ENCODE measurements at regions not wholly inside any gene's neighbourhood (a gene's known extent, or its start where the extent isn't known, plus 50 kb on each side); places are given as distances from the start of the nearest gene placed in this dataset.

DNA sequence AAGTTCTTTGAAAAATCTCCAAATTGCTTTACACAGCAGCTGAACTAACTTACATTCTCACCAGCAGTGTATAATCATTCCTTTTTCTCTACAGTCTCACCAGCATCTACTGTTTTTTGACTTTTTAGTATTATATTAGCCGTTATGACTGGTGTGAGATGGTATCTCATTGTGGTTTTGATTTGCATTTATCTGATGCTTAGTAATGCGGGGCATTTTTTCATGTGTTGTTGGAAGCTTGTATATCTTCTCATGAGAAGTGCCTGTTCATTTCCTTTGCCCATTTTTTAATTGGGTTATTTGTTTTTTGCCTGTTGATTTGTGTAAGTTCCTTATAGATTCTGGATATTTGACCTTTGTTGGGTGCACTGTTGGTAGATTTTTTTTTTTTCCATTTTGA is 931.7 kb downstream of the CENPC start:
- Mint-ChIP-seq H3K27me3 (no peaks in the 10 kb centered on the region), H3K4me1 (no peaks in the 10 kb centered on the region), H3K9me3 (peaks cover 23% of the 10 kb centered on the region), H3K27ac (no peak overlapping the region), H3K4me3 (no peak overlapping the region), H3K36me3 (no peaks in the 10 kb centered on the region)
- DNase-seq, result no peak
- CTCF ChIA-PET, result interaction anchor here (0.6 kb wide), 1 partner anchor 712 kb away, joined by 4 read pairs; no protein-coding TSS in a partner anchor

DNA sequence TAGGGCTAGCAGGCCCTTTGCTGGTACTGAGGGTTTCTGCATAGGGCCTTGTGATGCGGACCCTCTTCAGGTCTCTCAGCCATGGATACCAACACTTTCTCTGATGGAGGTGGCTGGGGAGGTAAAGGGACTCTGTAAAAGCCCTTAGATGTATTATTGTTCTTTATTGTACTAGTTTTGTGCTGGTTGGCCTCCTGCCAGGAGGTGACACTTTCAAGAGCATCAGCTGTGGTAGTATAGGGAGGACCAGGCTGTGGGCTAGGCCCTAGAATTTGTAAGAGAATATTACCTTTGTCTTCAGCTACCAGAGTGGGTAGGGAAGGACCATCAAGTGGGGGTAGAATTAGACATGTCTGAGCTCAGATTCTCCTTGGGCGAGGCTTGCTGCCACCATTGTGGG is 936.3 kb downstream of the CENPC start:
- Mint-ChIP-seq H3K36me3 (no peaks in the 10 kb centered on the region), H3K4me1 (no peaks in the 10 kb centered on the region), H3K27me3 (no peaks in the 10 kb centered on the region), H3K4me3 (no peak overlapping the region), H3K9me3 (peaks cover 4% of the 10 kb centered on the region), H3K27ac (no peak overlapping the region)
- DNase-seq, result no peak
- CTCF ChIA-PET, result no interaction called here

DNA sequence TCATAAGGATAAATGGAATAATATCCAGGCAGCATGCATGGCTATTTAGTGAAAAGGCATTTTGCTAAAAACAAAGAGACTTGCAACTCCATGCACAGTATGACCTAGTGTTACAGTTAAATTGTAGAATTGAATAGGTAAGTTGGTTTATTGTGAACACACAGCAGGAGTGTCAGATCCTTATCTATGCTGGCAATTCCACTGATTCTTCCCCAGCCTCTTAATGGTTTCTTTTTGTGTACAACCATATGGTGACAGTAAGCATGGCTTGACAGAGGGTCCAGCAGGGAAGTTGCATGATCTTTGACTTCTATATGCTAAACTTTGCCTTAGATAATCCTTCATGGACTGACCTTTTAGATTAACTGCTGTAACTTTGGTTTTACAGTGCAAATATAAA is 936.6 kb upstream of the EPHA5 start:
- H3K27ac Mint-ChIP-seq, result no peak overlapping the region
- no peaks in the 10 kb centered on the region for H3K36me3 Mint-ChIP-seq
- H3K27me3 Mint-ChIP-seq, result no peaks in the 10 kb centered on the region
- CTCF ChIA-PET, result no interaction called here
- DNase-seq, result no peak
- H3K4me3 Mint-ChIP-seq, result no peak overlapping the region
- H3K4me1 Mint-ChIP-seq, result no peaks in the 10 kb centered on the region
- H3K9me3 Mint-ChIP-seq, result peaks cover 4% of the 10 kb centered on the region

DNA sequence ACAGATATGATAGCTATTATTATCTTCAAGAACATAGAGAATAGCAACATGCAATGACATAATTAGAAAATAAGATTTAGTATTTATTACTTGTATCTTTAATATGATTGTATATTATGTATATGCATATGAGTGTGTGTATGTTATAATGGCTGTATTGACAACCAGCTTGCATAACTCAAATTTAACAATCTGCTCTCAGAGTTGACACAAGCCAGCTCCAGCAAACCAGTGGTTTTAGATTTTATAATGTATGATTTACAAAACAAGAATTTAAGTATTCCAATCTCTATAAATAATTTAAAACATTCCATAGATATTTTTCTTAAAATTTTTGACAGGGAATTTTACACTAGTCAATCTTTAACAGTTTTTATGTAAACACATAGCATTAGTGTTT is 935.9 kb upstream of the EPHA5 start:
- Mint-ChIP-seq H3K27ac (no peak overlapping the region), H3K4me3 (no peak overlapping the region), H3K27me3 (no peaks in the 10 kb centered on the region), H3K4me1 (no peaks in the 10 kb centered on the region), H3K36me3 (no peaks in the 10 kb centered on the region), H3K9me3 (peaks cover 4% of the 10 kb centered on the region)
- CTCF ChIA-PET, result no interaction called here
- no peak for DNase-seq

DNA sequence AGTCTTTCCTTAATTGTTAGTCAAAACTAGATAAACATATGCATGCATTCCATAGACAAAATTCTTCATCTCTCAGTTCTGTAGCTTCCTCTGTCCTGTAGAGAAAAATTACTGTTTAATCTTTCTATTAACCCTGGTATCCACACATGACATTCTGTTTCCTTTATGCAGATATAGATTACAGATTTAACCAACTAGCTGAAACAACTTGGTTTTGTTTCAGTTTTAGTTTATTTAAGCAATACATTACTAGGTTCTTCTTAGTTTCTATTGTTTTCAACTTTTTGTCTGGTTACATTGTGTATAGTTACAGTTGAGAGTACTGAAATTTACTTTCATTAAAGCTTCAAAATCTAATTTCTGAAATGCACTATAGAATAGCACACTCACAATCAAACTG is 933.9 kb upstream of the EPHA5 start:
- Mint-ChIP-seq H3K4me1 (no peaks in the 10 kb centered on the region), H3K27me3 (no peaks in the 10 kb centered on the region), H3K4me3 (no peak overlapping the region), H3K27ac (no peak overlapping the region), H3K36me3 (no peaks in the 10 kb centered on the region), H3K9me3 (no peaks in the 10 kb centered on the region)
- no peak for DNase-seq
- CTCF ChIA-PET, result no interaction called here

DNA sequence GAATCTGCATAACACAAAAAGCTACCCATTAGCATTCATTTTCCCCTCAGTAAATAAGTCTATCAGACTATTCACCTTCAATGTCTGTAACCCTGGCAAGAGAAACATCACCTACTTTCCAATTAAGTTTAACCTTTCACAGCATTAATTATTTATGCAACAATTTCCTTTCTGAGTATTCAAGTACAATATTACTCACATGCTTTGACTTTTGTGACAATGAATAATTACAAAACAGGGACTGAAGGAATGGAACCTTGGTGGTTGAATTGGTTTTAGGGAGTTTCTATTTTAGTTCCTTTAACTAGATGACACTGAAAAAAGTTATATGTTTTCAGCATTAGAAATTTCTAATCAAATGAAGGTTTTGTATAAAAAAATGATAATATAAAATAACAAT is 932.3 kb upstream of the EPHA5 start:
- no peak overlapping the region for H3K4me3 Mint-ChIP-seq
- CTCF ChIA-PET, result no interaction called here
- no peaks in the 10 kb centered on the region for H3K27me3 Mint-ChIP-seq
- H3K4me1 Mint-ChIP-seq, result no peaks in the 10 kb centered on the region
- H3K9me3 Mint-ChIP-seq, result no peaks in the 10 kb centered on the region
- no peak for DNase-seq
- H3K36me3 Mint-ChIP-seq, result no peaks in the 10 kb centered on the region
- H3K27ac Mint-ChIP-seq, result no peak overlapping the region

DNA sequence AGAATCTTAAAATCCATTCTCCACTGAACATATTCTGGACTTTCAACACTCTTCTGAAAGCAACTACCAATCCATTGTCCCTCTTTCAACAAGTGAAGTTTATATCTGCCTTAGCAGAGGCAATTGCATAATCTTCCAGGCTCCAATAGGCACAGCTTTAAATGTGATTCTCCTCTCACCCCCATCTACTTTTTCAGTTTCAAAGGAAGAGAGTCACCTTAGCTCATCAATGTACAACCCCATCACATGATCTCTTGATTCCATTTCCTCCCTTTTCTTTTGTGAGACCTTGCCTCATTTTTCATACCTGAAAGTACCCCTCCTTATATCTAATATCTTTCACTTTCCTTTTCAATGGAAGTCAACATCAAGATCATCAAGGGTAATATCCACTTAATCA is 921.7 kb upstream of the EPHA5 start:
- Mint-ChIP-seq H3K9me3 (peaks cover 4% of the 10 kb centered on the region), H3K4me1 (no peaks in the 10 kb centered on the region), H3K36me3 (no peaks in the 10 kb centered on the region), H3K27ac (no peak overlapping the region), H3K27me3 (no peaks in the 10 kb centered on the region), H3K4me3 (no peak overlapping the region)
- no peak for DNase-seq
- CTCF ChIA-PET, result no interaction called here

DNA sequence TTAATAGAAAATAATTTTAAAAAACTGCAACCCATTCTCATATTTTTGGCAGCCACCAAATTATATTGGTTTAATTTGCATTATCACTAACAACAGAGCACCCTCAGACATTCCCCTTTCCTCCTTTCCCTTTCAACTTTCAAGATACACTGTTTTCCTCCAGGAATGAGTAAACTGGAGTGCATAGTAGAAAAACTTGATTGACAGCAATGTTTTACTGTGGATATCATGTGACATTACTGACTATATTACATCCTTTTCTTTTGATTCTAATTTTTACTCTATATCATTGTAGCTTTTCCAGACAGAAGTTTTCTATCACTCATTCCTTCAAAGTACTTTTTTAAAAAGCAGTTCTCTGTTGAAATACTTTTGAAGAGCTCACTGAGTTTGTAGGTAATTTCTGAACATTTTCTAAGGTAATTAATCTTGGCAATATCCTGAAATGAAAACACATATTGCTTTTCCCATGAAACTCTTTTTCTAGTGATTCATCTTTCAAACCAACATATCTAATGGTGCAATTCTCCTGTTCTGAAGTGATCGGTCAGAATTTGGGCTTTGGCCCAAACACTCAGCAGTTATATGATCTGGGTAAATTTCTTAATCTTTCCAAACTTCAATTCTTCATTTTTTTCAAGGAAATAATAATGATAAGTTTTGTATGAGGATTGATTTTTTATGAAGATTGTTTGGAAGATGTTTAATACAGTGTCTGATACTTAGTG is 920.4 kb upstream of the EPHA5 start:
- Mint-ChIP-seq H3K27me3 (no peaks in the 10 kb centered on the region), H3K4me1 (no peaks in the 10 kb centered on the region), H3K36me3 (no peaks in the 10 kb centered on the region), H3K9me3 (peaks cover 1% of the 10 kb centered on the region), H3K4me3 (no peak overlapping the region), H3K27ac (no peak overlapping the region)
- CTCF ChIA-PET, result no interaction called here
- no peak for DNase-seq

DNA sequence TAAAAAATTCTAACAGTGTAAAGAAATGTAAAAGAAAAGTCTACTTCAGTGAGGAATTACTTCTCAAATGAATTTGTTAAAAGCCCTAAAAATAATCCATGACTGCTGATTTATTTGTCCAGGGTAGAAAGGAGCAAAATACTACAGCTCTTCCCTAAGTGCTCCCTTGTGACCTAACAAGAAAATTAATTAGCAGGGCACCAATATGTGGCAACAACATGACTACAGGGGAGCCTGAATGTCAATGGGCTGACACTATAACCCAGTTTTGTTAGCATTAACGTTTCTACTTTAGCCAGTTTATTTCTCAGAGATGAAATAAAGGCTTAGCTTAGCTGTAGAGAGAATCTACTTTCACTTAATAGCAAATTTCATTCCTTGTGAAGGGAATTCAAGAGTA is 918.9 kb upstream of the EPHA5 start:
- CTCF ChIA-PET, result no interaction called here
- no peak overlapping the region for H3K27ac Mint-ChIP-seq
- H3K36me3 Mint-ChIP-seq, result no peaks in the 10 kb centered on the region
- DNase-seq, result no peak
- no peaks in the 10 kb centered on the region for H3K27me3 Mint-ChIP-seq
- H3K4me1 Mint-ChIP-seq, result no peaks in the 10 kb centered on the region
- H3K9me3 Mint-ChIP-seq, result peaks cover 1% of the 10 kb centered on the region
- no peak overlapping the region for H3K4me3 Mint-ChIP-seq

DNA sequence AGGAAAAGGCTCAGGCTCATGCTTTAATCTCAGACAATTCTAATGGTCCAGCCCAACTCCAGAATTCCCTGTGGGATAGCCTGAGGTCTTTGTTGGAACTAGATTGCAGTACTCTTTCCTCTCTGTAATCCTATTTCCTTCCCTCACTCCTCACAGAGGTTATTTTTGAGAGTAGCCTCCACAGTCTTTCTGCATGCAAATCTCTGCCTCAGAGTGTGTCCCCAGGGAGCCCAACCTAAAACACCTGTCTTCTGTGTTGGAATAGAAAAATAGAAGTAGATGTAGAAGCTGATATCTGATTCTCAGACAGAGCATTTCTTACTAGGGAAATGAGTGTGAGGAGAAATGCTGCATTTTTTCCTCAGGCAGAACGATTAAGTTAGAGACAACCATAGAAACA is 915.5 kb upstream of the EPHA5 start:
- Mint-ChIP-seq H3K36me3 (no peaks in the 10 kb centered on the region), H3K9me3 (peaks cover 1% of the 10 kb centered on the region), H3K4me1 (no peaks in the 10 kb centered on the region), H3K27ac (no peak overlapping the region), H3K27me3 (no peaks in the 10 kb centered on the region), H3K4me3 (no peak overlapping the region)
- CTCF ChIA-PET, result no interaction called here
- no peak for DNase-seq

DNA sequence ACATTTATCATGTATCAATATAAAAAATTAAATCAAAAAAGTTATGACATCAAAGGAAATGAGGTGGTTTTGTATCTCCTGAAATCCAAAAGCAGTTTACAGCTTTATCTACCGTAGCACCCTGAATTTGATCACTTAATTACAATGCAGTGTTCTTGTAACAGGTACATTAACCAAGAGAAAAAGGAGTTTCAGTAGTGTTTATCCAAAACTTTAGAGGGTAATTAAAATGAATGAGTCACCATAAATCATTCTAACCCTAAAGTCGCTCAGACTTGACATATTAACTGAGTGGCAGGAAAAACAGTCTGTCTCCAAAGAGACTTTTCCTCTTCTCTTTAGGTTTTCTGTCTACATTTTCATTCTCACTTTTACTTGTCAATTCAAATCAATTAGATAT is 907.6 kb upstream of the EPHA5 start:
- H3K36me3 Mint-ChIP-seq, result no peaks in the 10 kb centered on the region
- CTCF ChIA-PET, result no interaction called here
- no peaks in the 10 kb centered on the region for H3K4me1 Mint-ChIP-seq
- no peaks in the 10 kb centered on the region for H3K9me3 Mint-ChIP-seq
- H3K4me3 Mint-ChIP-seq, result no peak overlapping the region
- no peak for DNase-seq
- no peaks in the 10 kb centered on the region for H3K27me3 Mint-ChIP-seq
- H3K27ac Mint-ChIP-seq, result no peak overlapping the region

DNA sequence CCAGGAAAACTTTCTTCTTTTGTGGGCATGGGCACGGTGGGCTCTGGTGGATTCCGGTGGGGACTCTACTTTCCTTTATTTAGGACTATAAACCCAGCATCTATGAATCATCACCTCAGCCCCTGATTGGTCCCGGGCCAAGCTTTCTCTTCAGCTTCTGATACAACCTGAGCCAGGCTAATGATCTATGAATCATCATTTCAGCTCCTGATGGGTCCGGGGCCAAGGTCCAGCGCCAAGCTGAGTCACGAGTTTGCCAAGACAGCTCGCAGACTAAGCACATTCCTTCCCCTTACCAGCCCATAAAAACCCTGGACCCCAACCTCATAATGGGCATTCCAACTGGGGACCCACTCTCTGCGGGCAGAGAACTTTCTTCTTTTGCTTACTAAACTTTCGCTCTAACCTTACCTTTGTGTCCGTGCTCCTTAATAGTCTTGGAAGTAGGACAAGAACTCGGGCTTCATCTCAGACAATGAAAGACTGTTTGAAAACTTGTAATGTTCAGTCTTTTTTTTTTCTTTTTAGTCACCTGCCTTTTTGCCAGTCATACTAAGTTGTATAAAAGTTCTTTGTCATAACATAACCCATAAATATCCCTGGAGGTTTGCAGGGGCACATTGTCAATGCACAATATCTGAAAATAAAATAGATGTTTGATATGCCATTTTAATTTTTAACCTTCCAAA is 904.9 kb upstream of the EPHA5 start:
- DNase-seq, result no peak
- CTCF ChIA-PET, result no interaction called here
- H3K36me3 Mint-ChIP-seq, result no peaks in the 10 kb centered on the region
- no peaks in the 10 kb centered on the region for H3K27me3 Mint-ChIP-seq
- no peak overlapping the region for H3K4me3 Mint-ChIP-seq
- no peak overlapping the region for H3K27ac Mint-ChIP-seq
- H3K9me3 Mint-ChIP-seq, result no peaks in the 10 kb centered on the region
- H3K4me1 Mint-ChIP-seq, result no peaks in the 10 kb centered on the region

DNA sequence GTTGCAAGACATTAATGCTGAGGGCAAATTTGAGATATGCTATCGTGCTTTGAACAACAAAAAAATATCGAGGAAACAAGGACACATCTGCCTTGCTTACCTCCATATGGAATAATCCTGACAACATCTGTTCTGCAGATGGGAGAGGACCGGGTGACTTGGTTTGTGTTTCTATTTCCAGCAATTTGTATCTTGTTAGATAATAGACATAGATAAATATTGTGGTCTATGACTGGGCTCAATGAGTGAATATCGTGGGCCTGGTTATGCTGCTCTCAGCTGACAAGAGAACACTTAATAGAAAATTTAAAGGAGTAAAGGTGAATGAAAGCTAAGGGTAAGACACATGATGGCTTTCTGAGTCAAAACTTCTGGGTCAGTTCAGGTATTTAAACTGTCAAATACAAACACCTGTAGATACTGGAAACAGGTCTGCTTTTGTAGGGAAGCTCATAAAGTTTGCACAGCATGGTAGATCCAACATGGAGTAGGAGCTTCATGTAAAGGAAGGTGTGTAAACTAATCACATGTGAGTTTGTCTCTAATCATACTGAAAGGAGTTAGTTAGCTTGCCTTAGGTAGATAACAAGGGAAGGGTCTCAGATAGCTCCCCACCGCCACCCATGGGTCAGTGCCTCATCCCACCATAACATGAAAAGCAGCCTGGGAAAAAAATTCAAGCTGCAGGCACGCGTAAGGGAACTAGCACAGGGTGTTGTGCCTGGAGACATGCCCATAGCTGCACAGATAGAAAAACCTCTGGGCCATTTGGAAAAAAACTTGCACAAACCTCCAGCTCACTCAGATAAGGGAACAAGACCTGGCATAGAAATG is 904.1 kb upstream of the EPHA5 start:
- Mint-ChIP-seq H3K4me1 (no peaks in the 10 kb centered on the region), H3K36me3 (no peaks in the 10 kb centered on the region), H3K27ac (no peak overlapping the region), H3K27me3 (no peaks in the 10 kb centered on the region), H3K9me3 (no peaks in the 10 kb centered on the region), H3K4me3 (no peak overlapping the region)
- no peak for DNase-seq
- CTCF ChIA-PET, result no interaction called here

DNA sequence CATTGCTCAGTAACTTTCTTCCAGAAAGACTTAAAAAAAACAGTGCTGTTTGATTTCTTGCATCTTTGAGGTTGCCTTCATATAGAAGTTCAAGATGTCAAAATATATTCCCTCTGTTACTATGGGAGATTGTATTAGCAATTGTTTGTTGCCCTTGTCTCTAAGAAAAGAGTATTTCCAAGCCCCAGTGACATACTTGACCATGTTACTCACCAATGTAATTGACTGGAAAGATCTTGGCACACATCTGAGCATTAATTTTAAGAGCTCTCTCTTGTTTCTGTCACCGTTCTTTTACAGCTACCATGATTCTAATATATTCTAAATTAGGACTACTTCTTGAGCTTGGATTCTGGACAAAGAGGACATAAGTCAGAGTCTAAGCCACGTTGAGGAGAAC is 902.7 kb upstream of the EPHA5 start:
- no peaks in the 10 kb centered on the region for H3K27me3 Mint-ChIP-seq
- peaks cover 2% of the 10 kb centered on the region for H3K9me3 Mint-ChIP-seq
- no peak overlapping the region for H3K4me3 Mint-ChIP-seq
- no peaks in the 10 kb centered on the region for H3K36me3 Mint-ChIP-seq
- H3K27ac Mint-ChIP-seq, result no peak overlapping the region
- CTCF ChIA-PET, result no interaction called here
- no peaks in the 10 kb centered on the region for H3K4me1 Mint-ChIP-seq
- DNase-seq, result no peak

DNA sequence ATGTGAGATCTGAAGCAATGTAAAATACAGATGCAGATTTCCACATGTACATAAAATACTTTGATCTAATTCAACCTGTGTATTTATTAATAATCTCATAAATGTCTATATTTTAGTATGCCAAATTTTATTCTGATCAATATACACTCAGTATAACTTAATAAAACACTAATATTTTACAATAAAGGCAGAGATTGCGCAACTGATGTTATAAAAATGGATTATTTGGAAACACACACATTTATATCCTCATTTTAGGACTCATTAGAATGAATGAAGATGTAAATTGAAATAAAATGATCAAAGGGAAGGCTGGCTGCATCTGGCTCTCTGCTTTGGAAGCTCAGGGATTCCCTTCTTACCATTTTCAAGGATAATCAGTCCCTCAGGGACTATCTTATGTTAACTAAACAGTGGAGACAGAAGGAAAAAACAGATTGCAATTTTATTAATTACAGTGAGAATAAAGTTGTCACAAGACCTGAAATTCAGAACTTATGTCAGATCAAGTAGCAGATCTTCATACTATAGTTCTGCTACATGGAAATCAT is 900.9 kb upstream of the EPHA5 start:
- no peak overlapping the region for H3K4me3 Mint-ChIP-seq
- peaks cover 2% of the 10 kb centered on the region for H3K9me3 Mint-ChIP-seq
- no peaks in the 10 kb centered on the region for H3K4me1 Mint-ChIP-seq
- no peaks in the 10 kb centered on the region for H3K36me3 Mint-ChIP-seq
- CTCF ChIA-PET, result no interaction called here
- H3K27ac Mint-ChIP-seq, result no peak overlapping the region
- no peak for DNase-seq
- H3K27me3 Mint-ChIP-seq, result no peaks in the 10 kb centered on the region

Data from activated naive CD4-positive, alpha-beta T cell treated with anti-CD3 and anti-CD28 coated beads, Interleukin-2, amount 10 ng/mL, durations not matched to agents 7 days and 5 days (primary cell).